22Rv1 (cell line): ENCODE measurements at regions not wholly inside any gene's neighbourhood (a gene's known extent, or its start where the extent isn't known, plus 50 kb on each side); places are given as distances from the start of the nearest gene placed in this dataset.

Experiments used
- H3K27ac ChIP-seq: fragments of 450-650 bp; 2 replicates; pipeline ENCODE4 v1.5.1; 2017
- CTCF ChIP-seq: fragments of 450-650 bp; IDR thresholded peaks from 2 replicates; pipeline ENCODE4 v1.5.1; 2017; ENCODE audit warnings: mild to moderate bottlenecking
- ZFX ChIP-seq: fragments of 450-650 bp; IDR thresholded peaks from 2 replicates; pipeline ENCODE4 v1.6.1; 2017; ENCODE audit warnings: antibody characterized with exemption, borderline replicate concordance

GRCh38 chr10:8380833-8381496 lies 326.5 kb downstream of the GATA3 start:
- TF ChIP-seq ZFX = no peak
- TF ChIP-seq CTCF = no peak
- H3K27ac ChIP-seq = no peak overlapping the region

GRCh38 chr10:8386781-8387180 lies 332.3 kb downstream of the GATA3 start:
- no peak for TF ChIP-seq ZFX
- TF ChIP-seq CTCF = no peak

GRCh38 chr10:8389630-8390029 lies 335.1 kb downstream of the GATA3 start:
- TF ChIP-seq CTCF = no peak
- TF ChIP-seq ZFX = no peak
- H3K27ac ChIP-seq = no peak overlapping the region

More at GRCh38 chr10:8386781-8387180, 332.3 kb downstream of the GATA3 start:
- H3K27ac ChIP-seq = no peak overlapping the region

GRCh38 chr10:8392216-8392615 lies 337.7 kb downstream of the GATA3 start:
- H3K27ac ChIP-seq = no peak overlapping the region

GRCh38 chr10:8393531-8393930 lies 339.0 kb downstream of the GATA3 start:
- no peak for TF ChIP-seq CTCF
- no peak for TF ChIP-seq ZFX

More at GRCh38 chr10:8392216-8392615, 337.7 kb downstream of the GATA3 start:
- TF ChIP-seq ZFX (no peak), CTCF (no peak)

GRCh38 chr10:8396675-8397074 lies 342.2 kb downstream of the GATA3 start:
- TF ChIP-seq ZFX = no peak
- no peak for TF ChIP-seq CTCF
- no peak overlapping the region for H3K27ac ChIP-seq

More at GRCh38 chr10:8393531-8393930, 339.0 kb downstream of the GATA3 start:
- no peak overlapping the region for H3K27ac ChIP-seq

GRCh38 chr10:8398771-8399170 lies 344.3 kb downstream of the GATA3 start:
- H3K27ac ChIP-seq = no peak overlapping the region
- no peak for TF ChIP-seq CTCF
- TF ChIP-seq ZFX = no peak
